NCI-H1694 treated with DMSO at 0.1 percent for 48 hours (cell line): ENCODE measurements at regions not wholly inside any gene's neighbourhood (a gene's known extent, or its start where the extent isn't known, plus 50 kb on each side); places are given as distances from the start of the nearest gene placed in this dataset.

Source experiments
- DNase-seq: peaks from one replicate; lab custom pipeline; 2025; lab: John Stamatoyannopoulos, UW

GRCh38 chr12:130216031-130216430 is 53.8 kb downstream of the FZD10 start:
- no peak for DNase-seq

GRCh38 chr12:130218682-130219081 is 56.4 kb downstream of the FZD10 start:
- DNase-seq, result no peak

- no peak for DNase-seq
Measured at GRCh38 chr12:130219929-130220705, 57.9 kb downstream of the FZD10 start.

GRCh38 chr12:130220706-130221100 is 58.4 kb downstream of the FZD10 start:
- DNase-seq, result no peak

GRCh38 chr12:130222519-130223218 is 60.4 kb downstream of the FZD10 start:
- DNase-seq, result no peak

- DNase-seq, result no peak
Measured at GRCh38 chr12:130223767-130224244, 61.5 kb downstream of the FZD10 start.

GRCh38 chr12:130224613-130225012 is 62.3 kb downstream of the FZD10 start:
- DNase-seq, result no peak

- DNase-seq, result no peak
Measured at GRCh38 chr12:130225347-130225746, 63.1 kb downstream of the FZD10 start.

- no peak for DNase-seq
Measured at GRCh38 chr12:130226126-130226525, 63.9 kb downstream of the FZD10 start.

- DNase-seq, result no peak
Measured at GRCh38 chr12:130226771-130227170, 64.5 kb downstream of the FZD10 start.

- DNase-seq, result no peak
Measured at GRCh38 chr12:130227641-130228040, 65.4 kb downstream of the FZD10 start.

GRCh38 chr12:130236446-130236845 is 74.2 kb downstream of the FZD10 start:
- DNase-seq, result no peak

- no peak for DNase-seq
Measured at GRCh38 chr12:130240831-130241590, 78.7 kb downstream of the FZD10 start.

- DNase-seq, result no peak
Measured at GRCh38 chr12:130242506-130242905, 80.2 kb downstream of the FZD10 start.

- DNase-seq, result no peak
Measured at GRCh38 chr12:130245251-130245650, 83.0 kb downstream of the FZD10 start.

GRCh38 chr12:130246560-130246959 is 84.3 kb downstream of the FZD10 start:
- DNase-seq, result no peak

GRCh38 chr12:130247634-130248237 is 85.5 kb downstream of the FZD10 start:
- no peak for DNase-seq

GRCh38 chr12:130249376-130249775 is 87.1 kb downstream of the FZD10 start:
- DNase-seq, result no peak

- no peak for DNase-seq
Measured at GRCh38 chr12:130251236-130251780, 86.4 kb upstream of the PIWIL1 start.

GRCh38 chr12:130253866-130254265 is 83.8 kb upstream of the PIWIL1 start:
- no peak for DNase-seq

- no peak for DNase-seq
Measured at GRCh38 chr12:130254461-130255276, 83.0 kb upstream of the PIWIL1 start.
